ENCODE measurements at regions not wholly inside any gene's neighbourhood (a gene's known extent, or its start where the extent isn't known, plus 50 kb on each side); places are given as distances from the start of the nearest gene placed in this dataset.

DNA sequence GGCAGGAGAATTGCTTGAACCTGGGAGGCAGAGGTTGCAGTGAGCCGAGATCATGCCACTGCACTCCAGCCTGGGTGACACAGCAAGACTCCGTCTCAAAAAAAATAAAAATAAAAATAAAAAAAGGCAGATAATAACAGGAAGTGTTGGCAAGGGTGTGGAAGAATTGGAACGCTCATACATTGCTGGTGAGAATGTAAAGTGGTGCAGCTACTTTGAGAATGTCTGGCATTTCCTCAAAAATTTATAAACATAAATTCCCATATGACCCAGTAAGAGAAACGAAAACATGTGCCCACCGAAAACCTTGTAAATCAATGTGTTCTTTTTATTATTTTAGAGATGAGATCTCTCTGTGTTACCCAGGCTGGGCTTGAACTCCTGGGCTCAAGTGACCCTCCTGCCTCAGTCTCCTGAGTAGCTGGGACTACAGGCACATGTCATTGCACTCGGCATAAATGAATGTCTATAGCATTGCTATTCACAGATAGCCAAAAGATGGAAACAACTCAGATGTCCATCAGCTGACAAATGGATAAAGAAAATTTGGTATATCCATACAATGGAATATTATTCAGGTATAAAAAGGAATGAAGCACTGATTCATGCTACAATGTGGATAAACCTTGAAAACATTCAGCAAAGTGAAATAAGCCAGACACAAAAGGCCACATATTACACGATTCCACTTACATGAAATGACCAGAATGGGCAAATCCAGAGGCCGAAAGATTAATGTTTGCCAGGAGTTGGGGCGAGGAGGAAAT lies 63.7 kb upstream of the PLAC1 start:
- TF ChIP-seq, protein P1, sequence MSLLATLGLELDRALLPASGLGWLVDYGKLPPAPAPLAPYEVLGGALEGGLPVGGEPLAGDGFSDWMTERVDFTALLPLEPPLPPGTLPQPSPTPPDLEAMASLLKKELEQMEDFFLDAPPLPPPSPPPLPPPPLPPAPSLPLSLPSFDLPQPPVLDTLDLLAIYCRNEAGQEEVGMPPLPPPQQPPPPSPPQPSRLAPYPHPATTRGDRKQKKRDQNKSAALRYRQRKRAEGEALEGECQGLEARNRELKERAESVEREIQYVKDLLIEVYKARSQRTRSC (CRISPR knock-in tag; IDR thresholded peaks at IDR 0.05; ENCODE audit: low read depth): no peak
- TF ChIP-seq, protein P2, sequence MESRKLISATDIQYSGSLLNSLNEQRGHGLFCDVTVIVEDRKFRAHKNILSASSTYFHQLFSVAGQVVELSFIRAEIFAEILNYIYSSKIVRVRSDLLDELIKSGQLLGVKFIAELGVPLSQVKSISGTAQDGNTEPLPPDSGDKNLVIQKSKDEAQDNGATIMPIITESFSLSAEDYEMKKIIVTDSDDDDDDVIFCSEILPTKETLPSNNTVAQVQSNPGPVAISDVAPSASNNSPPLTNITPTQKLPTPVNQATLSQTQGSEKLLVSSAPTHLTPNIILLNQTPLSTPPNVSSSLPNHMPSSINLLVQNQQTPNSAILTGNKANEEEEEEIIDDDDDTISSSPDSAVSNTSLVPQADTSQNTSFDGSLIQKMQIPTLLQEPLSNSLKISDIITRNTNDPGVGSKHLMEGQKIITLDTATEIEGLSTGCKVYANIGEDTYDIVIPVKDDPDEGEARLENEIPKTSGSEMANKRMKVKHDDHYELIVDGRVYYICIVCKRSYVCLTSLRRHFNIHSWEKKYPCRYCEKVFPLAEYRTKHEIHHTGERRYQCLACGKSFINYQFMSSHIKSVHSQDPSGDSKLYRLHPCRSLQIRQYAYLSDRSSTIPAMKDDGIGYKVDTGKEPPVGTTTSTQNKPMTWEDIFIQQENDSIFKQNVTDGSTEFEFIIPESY (CRISPR knock-in tag; IDR thresholded peaks at IDR 0.05): no peak
- no peak for TF ChIP-seq HCFC1 (IDR thresholded peaks at IDR 0.05; ENCODE audit: low read depth, low read length)
- TF ChIP-seq, protein P3, sequence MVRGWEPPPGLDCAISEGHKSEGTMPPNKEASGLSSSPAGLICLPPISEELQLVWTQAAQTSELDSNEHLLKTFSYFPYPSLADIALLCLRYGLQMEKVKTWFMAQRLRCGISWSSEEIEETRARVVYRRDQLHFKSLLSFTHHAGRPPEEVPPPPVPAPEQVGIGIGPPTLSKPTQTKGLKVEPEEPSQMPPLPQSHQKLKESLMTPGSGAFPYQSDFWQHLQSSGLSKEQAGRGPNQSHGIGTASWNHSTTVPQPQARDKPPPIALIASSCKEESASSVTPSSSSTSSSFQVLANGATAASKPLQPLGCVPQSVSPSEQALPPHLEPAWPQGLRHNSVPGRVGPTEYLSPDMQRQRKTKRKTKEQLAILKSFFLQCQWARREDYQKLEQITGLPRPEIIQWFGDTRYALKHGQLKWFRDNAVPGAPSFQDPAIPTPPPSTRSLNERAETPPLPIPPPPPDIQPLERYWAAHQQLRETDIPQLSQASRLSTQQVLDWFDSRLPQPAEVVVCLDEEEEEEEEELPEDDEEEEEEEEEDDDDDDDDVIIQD (CRISPR knock-in tag; IDR thresholded peaks at IDR 0.05; ENCODE audit: low read depth): no peak
